Uterus (tissue), 2 donors: ENCODE measurements at regions not wholly inside any gene's neighbourhood (a gene's known extent, or its start where the extent isn't known, plus 50 kb on each side); places are given as distances from the start of the nearest gene placed in this dataset.

Experiments
- POLR2A ChIP-seq, 2 donors: fragments of 450-650 bp; IDR thresholded peaks; one replicate each; pipeline ENCODE4 v1.6.1; 2016; ENCODE audit warnings: antibody characterized with exemption in 2 of 2, mild to moderate bottlenecking in 1 of 2, moderate library complexity in 1 of 2
- TF ChIP-seq, protein P1 (sequence below), 4 experiments: fragments of 200-600 bp in 2 of 4; fragments of 450-650 bp in 2 of 4; sonication (generic) in 2 of 4; IDR thresholded peaks; one replicate each; pipeline ENCODE4 v1.5.1; 2016 to 2019; ENCODE audit warnings: antibody characterized with exemption in 4 of 4, mild to moderate bottlenecking in 2 of 4, moderate library complexity in 1 of 4

DNA sequence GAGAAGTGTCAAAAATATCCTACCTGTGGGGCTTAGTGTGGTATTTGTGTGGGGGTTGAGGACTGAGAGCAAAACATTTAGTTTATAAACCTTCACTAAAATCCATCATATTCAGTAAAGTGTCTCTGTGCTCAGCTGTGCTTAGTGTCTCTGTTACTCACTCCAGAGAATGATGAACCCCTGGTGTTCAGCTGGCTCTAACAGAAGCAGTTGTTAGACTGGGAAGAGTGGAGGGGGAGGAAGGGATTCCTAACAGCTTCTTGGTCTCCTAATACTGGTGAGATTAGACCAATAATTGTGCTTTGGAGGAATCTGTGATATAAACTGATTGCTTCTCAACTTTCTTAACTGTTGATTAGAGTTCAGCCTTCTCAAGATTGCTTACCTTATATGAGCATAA is 1123.5 kb downstream of the ROBO2 start:
- TF ChIP-seq, protein P1, sequence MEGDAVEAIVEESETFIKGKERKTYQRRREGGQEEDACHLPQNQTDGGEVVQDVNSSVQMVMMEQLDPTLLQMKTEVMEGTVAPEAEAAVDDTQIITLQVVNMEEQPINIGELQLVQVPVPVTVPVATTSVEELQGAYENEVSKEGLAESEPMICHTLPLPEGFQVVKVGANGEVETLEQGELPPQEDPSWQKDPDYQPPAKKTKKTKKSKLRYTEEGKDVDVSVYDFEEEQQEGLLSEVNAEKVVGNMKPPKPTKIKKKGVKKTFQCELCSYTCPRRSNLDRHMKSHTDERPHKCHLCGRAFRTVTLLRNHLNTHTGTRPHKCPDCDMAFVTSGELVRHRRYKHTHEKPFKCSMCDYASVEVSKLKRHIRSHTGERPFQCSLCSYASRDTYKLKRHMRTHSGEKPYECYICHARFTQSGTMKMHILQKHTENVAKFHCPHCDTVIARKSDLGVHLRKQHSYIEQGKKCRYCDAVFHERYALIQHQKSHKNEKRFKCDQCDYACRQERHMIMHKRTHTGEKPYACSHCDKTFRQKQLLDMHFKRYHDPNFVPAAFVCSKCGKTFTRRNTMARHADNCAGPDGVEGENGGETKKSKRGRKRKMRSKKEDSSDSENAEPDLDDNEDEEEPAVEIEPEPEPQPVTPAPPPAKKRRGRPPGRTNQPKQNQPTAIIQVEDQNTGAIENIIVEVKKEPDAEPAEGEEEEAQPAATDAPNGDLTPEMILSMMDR (IDR thresholded peaks at IDR 0.05) = no peak
- no peak for TF ChIP-seq POLR2A (IDR thresholded peaks at IDR 0.05)
